ENCODE measurements at regions not wholly inside any gene's neighbourhood (a gene's known extent, or its start where the extent isn't known, plus 50 kb on each side); places are given as distances from the start of the nearest gene placed in this dataset.
"Not testable (repeated sequence)": the region's sequence is repeated elsewhere in the genome, so short reads cannot be mapped to it uniquely, and the experiment has no call there.

GRCh38 chr3:82165266-82165665, 403.8 kb upstream of the GBE1 start:
- H3K9me3 ChIP-seq (ENCODE audit: low read length), result no peaks in the 10 kb centered on the region
- no peak overlapping the region for H2AFZ ChIP-seq (ENCODE audit: low read length)
- no peak for TF ChIP-seq CTCF (conservative IDR thresholded peaks at IDR 0.05; ENCODE audit: low read depth, low read length)
- no peak for TF ChIP-seq EZH2phosphoT487 (IDR thresholded peaks at IDR 0.05; ENCODE audit: borderline replicate concordance, low read length)
- no peak for TF ChIP-seq EZH2 (IDR thresholded peaks at IDR 0.05; ENCODE audit: low read length, unreplicated experiment)
- H3K4me3 ChIP-seq (ENCODE audit: low read length), result no peak overlapping the region
- BruUV-seq (replicated peaks), result no TSS peak
- no peaks in the 10 kb centered on the region for H3K9me2 ChIP-seq (replicated peaks; ENCODE audit: low read length)
- ATAC-seq, result no peak
- POLR2A ChIA-PET (ENCODE audit: unreplicated experiment), result no interaction called here
- CTCF ChIA-PET, result no interaction called here
- no peak overlapping the region for H3K27ac ChIP-seq (ENCODE audit: low read length)
- H3K4me2 ChIP-seq (ENCODE audit: low read length), result no peak overlapping the region
- no peaks in the 10 kb centered on the region for H3K4me1 ChIP-seq (ENCODE audit: insufficient read depth, low read length)
- no peaks in the 10 kb centered on the region for H4K20me1 ChIP-seq (ENCODE audit: low read length)
- H3K36me3 ChIP-seq (ENCODE audit: low read depth, low read length), result no peaks in the 10 kb centered on the region
- no peaks in the 10 kb centered on the region for H3K79me2 ChIP-seq (ENCODE audit: low read length)
- H3K9ac ChIP-seq (ENCODE audit: low read length), result no peak overlapping the region
- intact Hi-C loops (cut with micrococcal nuclease), result no loop called here
- no peak for DNase-seq
- no peaks in the 10 kb centered on the region for H3K27me3 ChIP-seq (ENCODE audit: low read length)
- H3F3A ChIP-seq (ENCODE audit: low read length, unreplicated experiment), result no peaks in the 10 kb centered on the region

- TF ChIP-seq EZH2 (IDR thresholded peaks at IDR 0.05; ENCODE audit: low read length, unreplicated experiment) (no peak), CTCF (conservative IDR thresholded peaks at IDR 0.05; ENCODE audit: low read depth, low read length) (peak; percentile 58; the same call in 1 of the 2 replicates)
- H3K9ac ChIP-seq (ENCODE audit: low read length), result no peak overlapping the region
- no peaks in the 10 kb centered on the region for H3K27me3 ChIP-seq (ENCODE audit: low read length)
- ATAC-seq (no peak), DNase-seq (peak; percentile 62)
- H3K79me2 ChIP-seq (ENCODE audit: low read length), result no peaks in the 10 kb centered on the region
- no peaks in the 10 kb centered on the region for H3K9me2 ChIP-seq (replicated peaks; ENCODE audit: low read length)
- H3K27ac ChIP-seq (ENCODE audit: low read length), result no peak overlapping the region
- H2AFZ ChIP-seq (ENCODE audit: low read length), result peak overlapping the region; percentile 80
- no peaks in the 10 kb centered on the region for H3K4me1 ChIP-seq (ENCODE audit: insufficient read depth, low read length)
- no peak overlapping the region for H3K4me3 ChIP-seq (ENCODE audit: low read length)
- POLR2A ChIA-PET (ENCODE audit: unreplicated experiment), result no interaction called here
- H3K4me2 ChIP-seq (ENCODE audit: low read length), result no peak overlapping the region
- H3K9me3 ChIP-seq (ENCODE audit: low read length), result no peaks in the 10 kb centered on the region
- H3K36me3 ChIP-seq (ENCODE audit: low read depth, low read length), result 0 out of 2 replicates have a peak, but pooled peaks cover under 1% of the 10 kb centered on the region
- no TSS peak for BruUV-seq (replicated peaks)
- H4K20me1 ChIP-seq (ENCODE audit: low read length), result no peaks in the 10 kb centered on the region
- intact Hi-C loops (cut with micrococcal nuclease), result no loop called here
- CTCF ChIA-PET, result no interaction called here
- H3F3A ChIP-seq (ENCODE audit: low read length, unreplicated experiment), result no peaks in the 10 kb centered on the region
Observed at GRCh38 chr3:82163907-82164520, 402.6 kb upstream of the GBE1 start.

- Histone ChIP-seq H2AFZ (ENCODE audit: low read length) (peak overlapping the region; percentile 60), H4K20me1 (ENCODE audit: low read length) (no peaks in the 10 kb centered on the region), H3K9me2 (replicated peaks; ENCODE audit: low read length) (no peaks in the 10 kb centered on the region), H3K27me3 (ENCODE audit: low read length) (no peaks in the 10 kb centered on the region), H3K27ac (ENCODE audit: low read length) (peak overlapping the region; percentile 84), H3K4me1 (ENCODE audit: insufficient read depth, low read length) (peaks cover 19% of the 10 kb centered on the region), H3K36me3 (ENCODE audit: low read depth, low read length) (peaks cover 4% of the 10 kb centered on the region; the same call in 1 of the 2 replicates), H3K9me3 (ENCODE audit: low read length) (peaks cover 9% of the 10 kb centered on the region; the same call in 1 of the 2 replicates), H3K4me3 (ENCODE audit: low read length) (peak overlapping the region; percentile 14; the same call in 1 of the 2 replicates), H3F3A (ENCODE audit: low read length, unreplicated experiment) (peaks cover 5% of the 10 kb centered on the region), H3K4me2 (ENCODE audit: low read length) (peak overlapping the region; percentile 59), H3K79me2 (ENCODE audit: low read length) (no peaks in the 10 kb centered on the region), H3K9ac (ENCODE audit: low read length) (0 out of 2 replicates have a peak overlapping the region, but pooled peaks have one; percentile 24)
- intact Hi-C loops (cut with micrococcal nuclease), result no loop called here
- ChIA-PET POLR2A (ENCODE audit: unreplicated experiment) (interaction anchor here (0.5 to 0.6 kb wide), 2 partner anchors 18 to 73 kb away, joined by 3 read pairs; no protein-coding TSS in a partner anchor), CTCF (no interaction called here)
- peak; percentile 97 for ATAC-seq
- TF ChIP-seq EZH2 (IDR thresholded peaks at IDR 0.05; ENCODE audit: low read length, unreplicated experiment) (no peak), CTCF (conservative IDR thresholded peaks at IDR 0.05; ENCODE audit: low read depth, low read length) (no peak), EZH2phosphoT487 (IDR thresholded peaks at IDR 0.05; ENCODE audit: borderline replicate concordance, low read length) (no peak)
- no TSS peak for BruUV-seq (replicated peaks)
- peak; percentile 93 for DNase-seq
Observed at GRCh38 chr3:82157952-82158351, 396.5 kb upstream of the GBE1 start.

DNA sequence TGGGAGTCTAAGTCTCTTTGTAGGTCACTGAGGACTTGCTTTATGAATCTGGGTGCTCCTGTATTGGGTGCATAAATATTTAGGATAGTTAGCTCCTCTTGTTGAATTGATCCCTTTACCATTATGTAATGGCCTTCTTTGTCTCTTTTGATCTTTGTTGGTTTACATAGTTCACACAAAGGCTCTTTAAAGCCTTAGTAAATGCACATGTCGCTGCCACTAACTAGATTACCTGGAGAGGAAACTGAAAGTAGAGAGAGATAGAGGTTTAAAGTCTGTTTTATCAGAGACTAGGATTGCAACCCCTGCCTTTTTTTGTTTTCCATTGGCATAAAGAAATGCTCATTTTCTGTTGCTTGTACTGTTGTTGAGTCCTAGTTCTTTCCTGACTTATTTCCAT, 392.4 kb upstream of the GBE1 start:
- H3K79me2 ChIP-seq (ENCODE audit: low read length); intact Hi-C loops (cut with micrococcal nuclease); BruUV-seq (replicated peaks): not testable (repeated sequence)

More for the DNA sequence above, 392.4 kb upstream of the GBE1 start:
- ATAC-seq; H3K36me3 ChIP-seq (ENCODE audit: low read depth, low read length); H3K4me3 ChIP-seq (ENCODE audit: low read length); H2AFZ ChIP-seq (ENCODE audit: low read length); CTCF ChIA-PET; H4K20me1 ChIP-seq (ENCODE audit: low read length); H3K4me2 ChIP-seq (ENCODE audit: low read length); H3K27me3 ChIP-seq (ENCODE audit: low read length); H3F3A ChIP-seq (ENCODE audit: low read length, unreplicated experiment); H3K27ac ChIP-seq (ENCODE audit: low read length); H3K9me3 ChIP-seq (ENCODE audit: low read length); H3K9me2 ChIP-seq (replicated peaks; ENCODE audit: low read length); H3K9ac ChIP-seq (ENCODE audit: low read length); POLR2A ChIA-PET (ENCODE audit: unreplicated experiment); DNase-seq: not testable (repeated sequence)
- H3K4me1 ChIP-seq (ENCODE audit: insufficient read depth, low read length), result peaks cover 19% of the 10 kb centered on the region

Data from PC-3 (cell line).